Hepatocyte (in vitro differentiated cells): ENCODE measurements at regions not wholly inside any gene's neighbourhood (a gene's known extent, or its start where the extent isn't known, plus 50 kb on each side); places are given as distances from the start of the nearest gene placed in this dataset.

Experiments used
- DNase-seq: peaks from one replicate; pipeline ENCODE4 v3.0.0-alpha.2; 2016; ENCODE audit warnings: low spot score
- H2AFZ ChIP-seq: fragments of 200-600 bp; sonication (generic); 2 replicates; pipeline ENCODE4 v1.6.0; 2016; ENCODE audit warnings: antibody characterized with exemption, mild to moderate bottlenecking
- H3K27ac ChIP-seq: fragments of 200-600 bp; sonication (generic); 2 replicates; pipeline ENCODE4 v1.5.1; 2016; ENCODE audit warnings: mild to moderate bottlenecking
- H3K27me3 ChIP-seq: fragments of 200-600 bp; sonication (generic); 2 replicates; pipeline ENCODE4 v1.6.1; 2016
- H3K36me3 ChIP-seq: fragments of 200-600 bp; sonication (generic); replicated peaks from 2 replicates; pipeline ENCODE4 v1.5.1; 2016; ENCODE audit warnings: low read depth; ENCODE audit not compliant: insufficient read depth
- H3K4me1 ChIP-seq: fragments of 200-600 bp; sonication (generic); 2 replicates; pipeline ENCODE4 v1.5.1; 2016; ENCODE audit warnings: mild to moderate bottlenecking, moderate library complexity; ENCODE audit not compliant: insufficient read depth
- H3K4me2 ChIP-seq: fragments of 200-600 bp; sonication (generic); 2 replicates; pipeline ENCODE4 v1.6.0; 2016
- H3K4me3 ChIP-seq: fragments of 200-600 bp; sonication (generic); 2 replicates; pipeline ENCODE4 v1.5.1; 2016; ENCODE audit warnings: mild to moderate bottlenecking
- H3K79me2 ChIP-seq: fragments of 200-600 bp; sonication (generic); 2 replicates; pipeline ENCODE4 v1.6.0; 2017; ENCODE audit warnings: mild to moderate bottlenecking
- H3K9me2 ChIP-seq: fragments of 200-600 bp; sonication (generic); replicated peaks from 2 replicates; pipeline ENCODE4 v1.6.0; 2017; ENCODE audit warnings: mild to moderate bottlenecking; ENCODE audit not compliant: insufficient read depth
- H3K9me3 ChIP-seq: fragments of 200-600 bp; sonication (generic); 2 replicates; pipeline ENCODE4 v1.5.1; 2016; ENCODE audit warnings: low read depth, mild to moderate bottlenecking
- H4K20me1 ChIP-seq: fragments of 200-600 bp; sonication (generic); 2 replicates; pipeline ENCODE4 v1.6.0; 2016; ENCODE audit warnings: mild to moderate bottlenecking; ENCODE audit not compliant: insufficient read depth, poor library complexity, severe bottlenecking
- EZH2 ChIP-seq: fragments of 200-600 bp; sonication (generic); IDR thresholded peaks from 2 replicates; pipeline ENCODE4 v1.6.1; 2016; ENCODE audit warnings: antibody characterized with exemption, mild to moderate bottlenecking, borderline replicate concordance
- EZH2phosphoT487 ChIP-seq: fragments of 200-600 bp; sonication (generic); IDR thresholded peaks from one replicate; pipeline ENCODE4 v1.6.1; 2018; ENCODE audit warnings: antibody characterized with exemption, mild to moderate bottlenecking, low read depth, moderate library complexity; ENCODE audit not compliant: unreplicated experiment, severe bottlenecking
- WGBS: methylation state at CpG from one replicate; pipeline ENCODE4 v1.1.6; 2016; ENCODE audit warnings: low lambda C conversion rate; ENCODE audit errors: missing lambda C conversion rate; 5-methylcytosine and 5-hydroxymethylcytosine counted together
- TF ChIP-seq, protein P1 (sequence below): fragments of 200-600 bp; sonication (generic); IDR thresholded peaks from 2 replicates; pipeline ENCODE4 v1.5.1; 2016; ENCODE audit warnings: antibody characterized with exemption, mild to moderate bottlenecking; ENCODE audit not compliant: poor library complexity

DNA sequence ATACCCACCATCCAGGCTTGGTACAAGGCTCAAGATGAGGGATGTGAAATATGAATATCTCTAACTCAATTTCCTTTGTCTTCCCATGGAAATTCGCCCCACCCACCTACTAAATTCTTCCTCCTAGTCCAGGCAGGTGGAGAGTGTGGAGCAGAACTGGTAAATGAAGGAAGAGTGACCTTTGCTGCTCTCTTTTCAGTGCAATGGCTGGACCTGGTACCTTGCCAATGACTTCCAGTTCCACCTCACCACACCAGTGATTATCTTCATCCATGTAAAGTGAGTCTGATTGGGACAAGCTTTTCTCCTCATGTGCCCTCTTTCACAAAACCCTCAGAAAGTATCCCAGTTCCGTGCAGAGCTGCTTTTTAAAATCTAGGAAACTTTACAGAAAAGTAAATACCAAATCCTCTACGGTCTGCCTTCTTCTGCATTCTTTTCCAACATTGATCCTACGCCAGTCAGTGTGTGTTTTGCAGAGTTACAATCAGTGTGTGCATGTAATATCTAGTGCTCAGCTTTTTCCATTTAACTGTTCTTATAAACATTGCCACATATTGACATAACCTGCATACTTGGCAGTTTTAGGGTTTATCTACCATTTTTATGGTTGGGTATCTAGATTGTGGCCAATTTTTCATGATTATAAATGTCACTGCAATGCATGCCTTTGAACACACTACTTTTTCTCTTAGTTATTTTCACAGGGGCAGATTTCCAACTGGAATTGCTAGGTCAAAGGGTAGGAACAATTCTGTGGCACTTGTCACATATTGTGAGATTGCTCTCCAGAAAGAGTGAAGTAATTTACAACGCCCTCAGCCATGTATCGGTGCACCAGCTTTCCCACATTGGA lies 86.5 kb upstream of the SEC11C start:
- TF ChIP-seq EZH2phosphoT487 (no peak), EZH2 (no peak)
- TF ChIP-seq, protein P1, sequence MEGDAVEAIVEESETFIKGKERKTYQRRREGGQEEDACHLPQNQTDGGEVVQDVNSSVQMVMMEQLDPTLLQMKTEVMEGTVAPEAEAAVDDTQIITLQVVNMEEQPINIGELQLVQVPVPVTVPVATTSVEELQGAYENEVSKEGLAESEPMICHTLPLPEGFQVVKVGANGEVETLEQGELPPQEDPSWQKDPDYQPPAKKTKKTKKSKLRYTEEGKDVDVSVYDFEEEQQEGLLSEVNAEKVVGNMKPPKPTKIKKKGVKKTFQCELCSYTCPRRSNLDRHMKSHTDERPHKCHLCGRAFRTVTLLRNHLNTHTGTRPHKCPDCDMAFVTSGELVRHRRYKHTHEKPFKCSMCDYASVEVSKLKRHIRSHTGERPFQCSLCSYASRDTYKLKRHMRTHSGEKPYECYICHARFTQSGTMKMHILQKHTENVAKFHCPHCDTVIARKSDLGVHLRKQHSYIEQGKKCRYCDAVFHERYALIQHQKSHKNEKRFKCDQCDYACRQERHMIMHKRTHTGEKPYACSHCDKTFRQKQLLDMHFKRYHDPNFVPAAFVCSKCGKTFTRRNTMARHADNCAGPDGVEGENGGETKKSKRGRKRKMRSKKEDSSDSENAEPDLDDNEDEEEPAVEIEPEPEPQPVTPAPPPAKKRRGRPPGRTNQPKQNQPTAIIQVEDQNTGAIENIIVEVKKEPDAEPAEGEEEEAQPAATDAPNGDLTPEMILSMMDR: no peak
- 44% methylated on average over 6 of the region's 6 CpGs for WGBS
- H3K36me3 ChIP-seq: no peaks in the 10 kb centered on the region
- no peak overlapping the region for H2AFZ ChIP-seq
- H4K20me1 ChIP-seq: no peaks in the 10 kb centered on the region
- DNase-seq: no peak
- H3K9me3 ChIP-seq: no peaks in the 10 kb centered on the region
- H3K27ac ChIP-seq: peak overlapping the region; percentile 51
- H3K4me2 ChIP-seq: peak overlapping the region; percentile 2
- no peak overlapping the region for H3K4me3 ChIP-seq
- H3K4me1 ChIP-seq: peaks cover 23% of the 10 kb centered on the region
- H3K79me2 ChIP-seq: no peaks in the 10 kb centered on the region
- no peaks in the 10 kb centered on the region for H3K27me3 ChIP-seq
- no peaks in the 10 kb centered on the region for H3K9me2 ChIP-seq

GRCh38 chr18:59054496-59055287 lies 85.0 kb upstream of the SEC11C start:
- no peaks in the 10 kb centered on the region for H3K9me3 ChIP-seq
- no peak for DNase-seq
- H3K79me2 ChIP-seq: no peaks in the 10 kb centered on the region
- H3K9me2 ChIP-seq: no peaks in the 10 kb centered on the region
- H3K4me1 ChIP-seq: peaks cover 21% of the 10 kb centered on the region
- H3K4me3 ChIP-seq: no peak overlapping the region
- H2AFZ ChIP-seq: no peak overlapping the region
- no peaks in the 10 kb centered on the region for H3K27me3 ChIP-seq
- TF ChIP-seq, protein P1: no peak
- no peak for TF ChIP-seq EZH2
- TF ChIP-seq EZH2phosphoT487: no peak
- H4K20me1 ChIP-seq: no peaks in the 10 kb centered on the region
- 69% methylated on average over 7 of the region's 7 CpGs for WGBS
- H3K4me2 ChIP-seq: no peak overlapping the region
- H3K36me3 ChIP-seq: no peaks in the 10 kb centered on the region
- peak overlapping the region; percentile 8 for H3K27ac ChIP-seq

- Histone ChIP-seq H3K79me2 (no peaks in the 10 kb centered on the region), H3K9me2 (no peaks in the 10 kb centered on the region), H3K9me3 (no peaks in the 10 kb centered on the region), H3K27me3 (no peaks in the 10 kb centered on the region), H2AFZ (no peak overlapping the region), H3K4me3 (no peak overlapping the region), H3K4me2 (no peak overlapping the region), H3K4me1 (peaks cover 17% of the 10 kb centered on the region), H4K20me1 (no peaks in the 10 kb centered on the region), H3K27ac (peak overlapping the region; percentile 8), H3K36me3 (no peaks in the 10 kb centered on the region)
- TF ChIP-seq EZH2phosphoT487: no peak
- TF ChIP-seq, protein P1: peak; percentile 17
- no peak for DNase-seq
- WGBS: 80% methylated on average over 4 of the region's 4 CpGs
Observed at GRCh38 chr18:59055345-59056032, 84.2 kb upstream of the SEC11C start.
